ENCODE measurements at regions not wholly inside any gene's neighbourhood (a gene's known extent, or its start where the extent isn't known, plus 50 kb on each side); places are given as distances from the start of the nearest gene placed in this dataset.

- intact Hi-C loops (cut with micrococcal nuclease; ENCODE audit: unreplicated experiment) = no loop called here
- no peak for DNase-seq (ENCODE audit: low spot score)
- Histone ChIP-seq H3K4me3 (ENCODE audit: low read depth, low read length, poor library complexity, severe bottlenecking) (no peak overlapping the region), H3K27me3 (replicated peaks; ENCODE audit: insufficient read depth, low read depth, low read length, poor library complexity) (peaks cover 65% of the 10 kb centered on the region), H3K27ac (ENCODE audit: low read depth, low read length, poor library complexity, severe bottlenecking) (no peak overlapping the region), H3K4me1 (ENCODE audit: insufficient read depth, low read length, poor library complexity, severe bottlenecking) (no peaks in the 10 kb centered on the region), H3K9me3 (ENCODE audit: low read depth, low read length, poor library complexity, severe bottlenecking) (no peaks in the 10 kb centered on the region), H3K36me3 (ENCODE audit: insufficient read depth, low read length, poor library complexity, severe bottlenecking) (no peaks in the 10 kb centered on the region)
- TF ChIP-seq EZH2 (IDR thresholded peaks at IDR 0.05; ENCODE audit: borderline replicate concordance, low read depth, low read length, poor library complexity, severe bottlenecking) = no peak
- TF ChIP-seq, protein P1, sequence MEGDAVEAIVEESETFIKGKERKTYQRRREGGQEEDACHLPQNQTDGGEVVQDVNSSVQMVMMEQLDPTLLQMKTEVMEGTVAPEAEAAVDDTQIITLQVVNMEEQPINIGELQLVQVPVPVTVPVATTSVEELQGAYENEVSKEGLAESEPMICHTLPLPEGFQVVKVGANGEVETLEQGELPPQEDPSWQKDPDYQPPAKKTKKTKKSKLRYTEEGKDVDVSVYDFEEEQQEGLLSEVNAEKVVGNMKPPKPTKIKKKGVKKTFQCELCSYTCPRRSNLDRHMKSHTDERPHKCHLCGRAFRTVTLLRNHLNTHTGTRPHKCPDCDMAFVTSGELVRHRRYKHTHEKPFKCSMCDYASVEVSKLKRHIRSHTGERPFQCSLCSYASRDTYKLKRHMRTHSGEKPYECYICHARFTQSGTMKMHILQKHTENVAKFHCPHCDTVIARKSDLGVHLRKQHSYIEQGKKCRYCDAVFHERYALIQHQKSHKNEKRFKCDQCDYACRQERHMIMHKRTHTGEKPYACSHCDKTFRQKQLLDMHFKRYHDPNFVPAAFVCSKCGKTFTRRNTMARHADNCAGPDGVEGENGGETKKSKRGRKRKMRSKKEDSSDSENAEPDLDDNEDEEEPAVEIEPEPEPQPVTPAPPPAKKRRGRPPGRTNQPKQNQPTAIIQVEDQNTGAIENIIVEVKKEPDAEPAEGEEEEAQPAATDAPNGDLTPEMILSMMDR (conservative IDR thresholded peaks at IDR 0.05; ENCODE audit: low read depth, low read length) = no peak
- ChIA-PET CTCF (no interaction called here), POLR2A (ENCODE audit: low non-redundant PET) (no interaction called here)
- BruUV-seq (replicated peaks) = no TSS peak
Measured at GRCh38 chr13:27847669-27848068, 55.4 kb downstream of the GSX1 start.

DNA sequence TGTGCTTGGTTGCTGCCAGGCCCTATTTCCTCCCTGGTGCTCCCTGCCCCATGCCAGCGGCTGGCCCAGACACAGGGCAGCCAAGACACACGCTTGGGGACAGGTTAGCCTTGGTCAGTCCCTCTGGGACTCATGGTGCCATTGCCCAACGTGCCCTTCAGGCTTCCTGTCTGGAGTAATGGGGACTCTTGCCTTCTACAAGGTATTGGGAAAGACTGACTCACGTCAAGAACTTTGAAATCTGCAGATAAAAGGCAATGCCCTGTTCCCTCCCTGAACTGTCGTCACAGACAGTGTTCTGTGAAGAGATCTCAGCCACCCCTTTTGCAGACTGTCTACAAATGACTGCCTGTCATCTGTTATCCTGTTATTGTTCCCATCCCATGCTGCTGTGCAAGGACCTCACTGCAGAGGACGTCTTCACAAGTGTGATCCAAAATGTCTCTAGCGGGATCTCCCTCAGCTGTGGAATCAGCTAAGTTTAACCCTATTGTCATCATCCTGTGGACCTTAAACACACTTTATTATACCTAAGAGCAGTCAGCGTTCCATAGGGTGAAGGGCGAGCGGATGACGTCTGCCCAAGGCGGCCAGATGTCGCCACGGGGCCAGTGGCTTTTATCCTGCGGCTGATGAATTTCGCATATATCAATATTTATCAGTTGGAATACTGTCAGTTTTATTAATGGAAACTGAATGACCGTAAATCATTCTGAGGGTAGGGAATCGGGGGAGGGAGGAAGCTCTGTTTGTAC is 59.0 kb downstream of the GSX1 start:
- Histone ChIP-seq H3K27ac (ENCODE audit: low read depth, low read length, poor library complexity, severe bottlenecking) (no peak overlapping the region), H3K36me3 (ENCODE audit: insufficient read depth, low read length, poor library complexity, severe bottlenecking) (no peaks in the 10 kb centered on the region), H3K9me3 (ENCODE audit: low read depth, low read length, poor library complexity, severe bottlenecking) (no peaks in the 10 kb centered on the region), H3K4me1 (ENCODE audit: insufficient read depth, low read length, poor library complexity, severe bottlenecking) (no peaks in the 10 kb centered on the region), H3K4me3 (ENCODE audit: low read depth, low read length, poor library complexity, severe bottlenecking) (no peak overlapping the region), H3K27me3 (replicated peaks; ENCODE audit: insufficient read depth, low read depth, low read length, poor library complexity) (peaks cover 83% of the 10 kb centered on the region)
- DNase-seq (ENCODE audit: low spot score) = no peak
- intact Hi-C loops (cut with micrococcal nuclease; ENCODE audit: unreplicated experiment) = no loop called here
- ChIA-PET POLR2A (ENCODE audit: low non-redundant PET) (interaction anchor here (0.6 kb wide), 1 partner anchor 336 kb away, joined by 3 read pairs; no protein-coding TSS in a partner anchor), CTCF (no interaction called here)
- TF ChIP-seq EZH2 (IDR thresholded peaks at IDR 0.05; ENCODE audit: borderline replicate concordance, low read depth, low read length, poor library complexity, severe bottlenecking) = no peak
- TF ChIP-seq, protein P1 (conservative IDR thresholded peaks at IDR 0.05; ENCODE audit: low read depth, low read length) = no peak
- BruUV-seq (replicated peaks) = no TSS peak

- no TSS peak for BruUV-seq (replicated peaks)
- TF ChIP-seq, protein P1 (conservative IDR thresholded peaks at IDR 0.05; ENCODE audit: low read depth, low read length) = no peak
- TF ChIP-seq EZH2 (IDR thresholded peaks at IDR 0.05; ENCODE audit: borderline replicate concordance, low read depth, low read length, poor library complexity, severe bottlenecking) = no peak
Measured at GRCh38 chr13:27852491-27852890, 60.2 kb downstream of the GSX1 start.

More at GRCh38 chr13:27852491-27852890, 60.2 kb downstream of the GSX1 start:
- CTCF ChIA-PET = no interaction called here
- no peak overlapping the region for H3K4me3 ChIP-seq (ENCODE audit: low read depth, low read length, poor library complexity, severe bottlenecking)
- no peak overlapping the region for H3K27ac ChIP-seq (ENCODE audit: low read depth, low read length, poor library complexity, severe bottlenecking)
- H3K4me1 ChIP-seq (ENCODE audit: insufficient read depth, low read length, poor library complexity, severe bottlenecking) = no peaks in the 10 kb centered on the region
- no peaks in the 10 kb centered on the region for H3K36me3 ChIP-seq (ENCODE audit: insufficient read depth, low read length, poor library complexity, severe bottlenecking)
- no peak for DNase-seq (ENCODE audit: low spot score)
- intact Hi-C loops (cut with micrococcal nuclease; ENCODE audit: unreplicated experiment) = no loop called here
- no peaks in the 10 kb centered on the region for H3K9me3 ChIP-seq (ENCODE audit: low read depth, low read length, poor library complexity, severe bottlenecking)
- POLR2A ChIA-PET (ENCODE audit: low non-redundant PET) = no interaction called here
- H3K27me3 ChIP-seq (replicated peaks; ENCODE audit: insufficient read depth, low read depth, low read length, poor library complexity) = peaks cover 72% of the 10 kb centered on the region

Data from A673 (cell line).